HG02623 (cell line): ENCODE measurements at regions not wholly inside any gene's neighbourhood (a gene's known extent, or its start where the extent isn't known, plus 50 kb on each side); places are given as distances from the start of the nearest gene placed in this dataset.

ENCODE experiments used
- ATAC-seq: cut with Tn5 transposase; IDR thresholded peaks from one replicate; pipeline ENCODE4 v1.9.1; 2021; ENCODE audit warnings: moderate library complexity; ENCODE audit not compliant: unreplicated experiment

DNA sequence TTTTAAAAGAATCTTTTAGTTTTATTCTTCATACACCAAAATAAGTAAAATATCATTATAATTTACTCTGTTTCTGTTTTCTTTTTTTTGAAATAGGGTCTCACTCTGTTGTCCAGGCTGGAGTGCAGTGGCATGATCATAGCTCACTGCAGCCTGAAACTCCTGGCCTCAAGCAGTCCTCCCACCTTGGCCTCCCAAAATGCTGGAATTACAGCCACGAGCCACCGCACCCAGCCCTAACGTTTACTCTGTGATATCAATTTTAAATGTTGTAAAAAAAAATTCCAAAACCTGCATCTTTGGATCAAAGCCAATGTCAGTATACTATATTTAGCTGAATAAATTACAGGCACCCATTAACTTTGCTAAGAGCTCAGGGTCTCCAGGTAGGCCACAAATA is 437.1 kb upstream of the USP15 start:
- ATAC-seq: no peak

DNA sequence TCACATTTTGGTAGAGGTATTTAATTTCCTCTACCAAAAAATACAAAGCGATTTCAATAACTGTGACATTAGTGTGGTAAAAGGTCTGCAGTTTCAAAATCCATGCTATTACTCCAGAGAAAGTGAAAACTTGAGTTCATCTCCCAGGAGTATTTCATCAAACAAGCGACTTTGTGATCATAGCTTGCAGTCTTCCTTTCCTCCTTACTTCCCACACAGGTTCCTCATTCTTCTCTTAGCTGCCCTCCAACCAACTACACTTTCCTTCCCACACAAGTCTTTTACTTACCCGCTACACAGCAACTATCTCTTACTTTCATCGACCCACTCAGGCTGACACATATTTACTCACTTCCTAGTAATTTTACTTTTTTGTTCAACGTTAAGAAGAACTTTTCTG is 413.4 kb upstream of the USP15 start:
- ATAC-seq: no peak

DNA sequence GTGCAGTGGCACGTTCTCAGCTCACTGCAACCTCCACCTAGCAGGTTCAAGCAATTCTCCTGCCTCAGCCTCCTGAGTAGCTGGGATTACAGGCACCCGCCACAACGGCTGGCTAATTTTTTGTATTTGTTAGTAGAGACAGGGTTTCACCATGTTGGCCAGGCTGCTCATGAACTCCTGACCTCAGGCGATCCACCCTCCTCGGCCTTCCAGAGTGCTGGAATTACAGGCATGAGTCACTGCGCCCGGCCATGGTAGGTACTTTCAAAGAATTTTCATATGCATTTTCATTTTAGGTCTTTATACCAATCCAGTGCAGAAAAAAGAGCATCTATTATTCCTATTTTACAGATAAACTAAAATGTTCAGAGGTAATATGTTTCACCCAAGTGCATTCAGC is 411.3 kb upstream of the USP15 start:
- no peak for ATAC-seq

DNA sequence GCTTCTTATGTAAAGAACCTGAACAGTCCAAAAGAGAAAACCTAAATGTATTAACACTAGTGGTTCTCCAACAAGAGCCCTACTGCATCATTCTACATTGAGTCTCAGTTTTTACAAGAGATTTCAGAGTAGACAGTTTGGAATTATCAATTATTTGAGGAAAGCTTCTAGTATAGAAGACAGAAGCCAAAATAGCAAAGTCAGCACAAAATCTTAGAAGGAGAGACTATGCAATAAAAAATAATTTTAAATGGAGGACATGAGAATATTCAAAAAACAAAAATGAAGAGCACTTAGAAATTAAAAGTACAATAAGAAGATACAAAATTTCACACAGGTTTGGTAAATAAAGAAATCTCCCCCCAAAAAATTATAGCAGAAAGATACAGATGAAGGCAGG is 406.3 kb upstream of the USP15 start:
- ATAC-seq: no peak

DNA sequence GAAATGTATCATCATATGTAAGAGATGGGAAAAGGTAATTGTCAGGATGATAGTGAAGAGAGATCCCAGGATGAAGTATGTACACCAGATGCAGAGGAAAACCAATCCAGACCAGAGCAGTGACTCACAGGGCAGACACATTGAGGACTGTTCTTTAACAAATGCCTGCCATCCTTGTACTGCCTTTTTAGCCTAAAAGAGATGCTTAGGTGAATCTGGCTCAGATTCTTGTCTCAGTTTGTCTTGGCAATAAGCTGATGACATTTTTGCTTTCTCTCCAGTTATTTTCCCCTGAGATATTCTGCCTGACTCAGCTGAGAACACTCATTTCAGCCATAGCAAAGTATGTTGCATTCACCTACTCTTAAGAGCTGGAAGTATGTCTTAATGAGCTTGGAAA is 405.3 kb upstream of the USP15 start:
- no peak for ATAC-seq

DNA sequence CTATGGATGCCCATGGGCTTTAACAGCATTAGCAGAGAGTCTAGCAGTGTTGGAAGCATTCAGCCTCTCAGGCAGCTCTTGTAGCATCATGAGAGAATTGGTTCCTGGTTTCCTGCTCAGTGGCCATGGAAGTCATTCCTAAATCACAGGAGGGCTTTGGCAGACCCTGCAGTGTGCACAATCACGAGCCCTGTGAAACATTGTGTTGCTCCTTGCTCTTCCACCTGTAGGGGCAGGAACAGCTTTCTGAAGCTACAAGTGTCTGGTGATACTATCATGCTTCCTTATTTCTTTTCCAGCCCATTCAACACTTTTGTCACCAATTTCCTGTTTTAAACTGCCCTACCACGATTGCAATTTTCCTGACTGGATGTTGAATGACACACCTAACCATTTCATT is 402.2 kb upstream of the USP15 start:
- ATAC-seq: no peak

DNA sequence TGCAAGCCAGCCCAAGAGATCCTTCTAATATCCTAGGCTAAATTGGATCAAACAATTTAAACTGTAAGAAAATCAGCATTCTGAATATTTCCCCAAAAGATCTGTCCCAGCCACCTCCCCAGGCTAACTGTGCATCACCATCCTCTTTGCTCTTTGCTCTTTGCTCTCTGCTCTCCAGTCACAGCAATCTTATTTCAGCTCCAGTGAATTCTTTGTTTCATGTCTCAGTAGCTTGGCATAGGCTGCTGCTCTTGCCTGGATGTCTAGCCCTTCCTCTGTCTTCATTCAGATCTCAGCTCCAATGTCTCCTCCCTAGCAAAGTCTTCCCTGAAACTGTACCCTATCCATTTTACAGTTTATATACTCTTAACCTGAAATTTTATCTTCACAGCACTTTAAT is 399.8 kb upstream of the USP15 start:
- no peak for ATAC-seq

DNA sequence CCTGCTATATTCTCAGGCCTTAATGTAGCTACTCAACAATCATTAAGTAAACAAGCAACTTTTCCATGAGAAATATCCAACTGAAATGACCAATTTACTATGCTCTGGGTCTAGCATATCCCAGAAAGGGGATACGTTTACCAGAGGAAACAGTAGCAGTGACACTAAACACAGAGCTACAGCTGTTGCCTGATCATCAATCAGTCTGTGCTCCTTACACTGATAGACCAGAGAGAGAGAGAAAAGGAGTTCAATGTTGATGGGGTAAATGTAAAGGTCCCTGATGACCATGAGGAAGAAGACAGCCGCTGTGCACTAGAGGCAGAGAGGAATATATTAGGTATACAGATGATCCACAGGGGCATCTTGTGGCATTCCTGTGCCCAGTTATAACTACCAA is 397.2 kb upstream of the USP15 start:
- no peak for ATAC-seq

DNA sequence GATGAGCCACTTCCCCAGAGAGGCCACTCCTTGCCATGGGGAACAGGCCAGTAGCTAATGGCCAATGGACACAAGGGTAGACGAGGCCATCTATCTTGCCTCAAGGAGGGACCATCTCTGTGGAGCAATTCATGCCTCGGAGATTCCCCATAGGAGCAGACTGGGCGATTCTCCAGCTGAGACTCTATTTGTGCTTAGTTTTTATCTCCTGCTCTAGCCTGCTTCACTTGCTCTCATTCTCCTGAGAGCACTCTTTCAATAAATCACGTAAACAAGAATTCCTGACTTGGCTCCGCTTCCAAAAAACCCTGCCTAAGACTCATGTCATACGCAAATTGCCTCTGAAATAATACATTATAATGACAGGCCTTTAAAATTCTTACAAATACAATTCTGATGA is 396.4 kb upstream of the USP15 start:
- no peak for ATAC-seq

DNA sequence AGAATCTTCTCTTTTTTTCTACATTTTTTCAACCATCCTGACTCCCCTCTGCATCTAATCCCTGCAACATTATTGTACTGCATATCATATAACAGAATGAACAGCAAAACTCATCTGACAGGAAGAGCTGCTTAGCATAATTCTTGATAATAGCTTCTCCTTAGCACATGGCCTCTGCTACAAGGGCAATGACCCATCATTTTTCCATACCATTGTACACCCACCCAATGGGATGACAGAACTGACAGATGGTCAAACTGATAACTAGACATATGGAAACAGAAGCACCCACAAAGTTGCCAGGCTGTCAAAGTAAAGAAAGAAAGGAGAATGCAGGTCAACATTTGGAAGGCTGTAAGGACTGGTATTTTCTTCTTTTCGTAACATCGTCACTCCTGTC is 390.4 kb upstream of the USP15 start:
- ATAC-seq: no peak

DNA sequence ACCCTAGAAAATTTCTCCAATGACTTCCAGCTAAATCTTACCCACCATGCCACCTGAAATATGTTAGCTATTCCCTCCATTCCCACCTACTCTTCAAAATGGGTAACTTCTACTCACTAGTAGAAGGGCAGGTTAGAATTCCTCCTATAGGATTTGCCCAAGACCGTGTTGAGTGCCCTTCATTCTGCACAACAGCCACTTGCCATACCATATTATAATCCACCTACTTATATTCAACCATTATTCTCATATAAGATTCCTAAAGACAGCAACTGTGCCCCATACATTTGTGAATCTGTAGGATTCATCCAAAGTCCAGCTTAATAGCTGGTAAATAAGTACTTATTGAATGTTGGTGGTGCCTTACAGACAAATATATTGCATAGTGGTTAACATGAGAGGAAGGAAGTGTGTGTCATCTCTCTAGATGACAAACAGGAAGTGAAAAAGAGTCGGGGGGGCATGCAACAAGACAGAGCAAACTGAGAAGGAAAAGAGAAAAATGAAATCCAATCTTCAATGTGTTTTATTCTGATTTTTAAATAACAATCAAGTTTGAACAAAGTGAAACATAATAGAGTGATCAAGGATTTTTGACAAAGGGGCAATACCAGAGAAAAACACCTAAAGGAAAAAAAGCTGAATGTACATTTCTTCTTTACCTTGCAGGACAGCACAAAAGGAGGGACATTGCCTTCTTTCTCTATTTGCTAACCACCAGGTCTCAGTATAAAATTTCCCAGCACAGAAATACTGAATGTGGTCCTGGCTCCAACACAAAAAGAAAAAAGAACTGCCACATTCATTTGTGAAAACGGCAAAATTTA is 389.3 kb upstream of the USP15 start:
- peak; percentile 48 for ATAC-seq

DNA sequence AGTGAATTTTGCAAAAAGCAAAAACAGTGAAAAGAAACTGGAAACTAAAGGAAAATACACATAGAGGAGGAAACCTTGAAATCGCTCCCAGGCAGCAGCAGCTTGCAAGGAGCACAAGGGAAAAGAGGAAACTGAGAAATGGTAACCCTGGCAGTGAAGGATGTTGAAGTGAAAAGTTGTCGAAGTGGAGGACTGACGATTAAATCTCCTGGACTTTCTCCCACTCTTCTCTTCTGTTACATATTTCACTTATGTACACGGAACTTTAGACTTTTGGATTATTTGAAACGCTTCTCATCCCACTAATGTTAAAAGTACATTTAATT is 388.8 kb upstream of the USP15 start:
- ATAC-seq: no peak

DNA sequence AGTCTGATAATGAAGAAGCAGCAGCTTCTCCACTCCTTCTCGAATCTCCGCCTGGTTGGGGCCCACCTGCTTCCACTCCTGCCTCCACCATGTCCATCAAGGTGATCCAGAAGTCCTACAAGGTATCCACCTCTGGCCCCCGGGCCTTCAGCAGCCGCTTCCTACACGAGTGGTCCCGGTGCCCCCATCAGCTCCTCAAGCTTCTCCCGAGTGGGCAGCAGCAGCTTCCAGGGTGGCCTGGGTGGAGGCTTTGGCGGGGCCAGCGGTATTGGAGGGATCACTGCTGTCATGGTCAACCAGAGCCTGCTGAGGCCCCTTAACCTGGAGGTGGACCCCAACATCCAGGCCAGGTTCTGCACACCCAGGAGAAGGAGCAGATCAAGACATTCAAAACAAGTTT is 381.0 kb upstream of the USP15 start:
- ATAC-seq: no peak

DNA sequence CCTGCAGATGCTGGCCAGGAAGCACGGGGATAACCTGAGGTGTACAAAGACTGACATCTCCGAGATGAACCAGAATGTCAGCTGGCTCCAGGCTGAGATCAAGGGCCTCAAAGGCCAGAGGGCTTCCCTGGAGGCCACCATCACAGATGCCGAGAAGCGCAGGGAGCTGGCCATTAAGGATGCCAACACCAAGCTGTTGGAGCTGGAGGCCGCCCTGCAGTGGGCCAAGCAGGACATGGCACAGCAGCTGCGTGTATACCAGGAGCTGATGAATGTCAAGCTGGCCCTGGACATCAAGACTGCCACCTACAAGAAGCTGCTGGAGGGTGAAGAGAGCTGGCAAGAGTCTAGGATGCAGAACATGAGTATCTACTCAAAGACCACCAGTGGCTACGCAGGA is 380.0 kb upstream of the USP15 start:
- no peak for ATAC-seq

DNA sequence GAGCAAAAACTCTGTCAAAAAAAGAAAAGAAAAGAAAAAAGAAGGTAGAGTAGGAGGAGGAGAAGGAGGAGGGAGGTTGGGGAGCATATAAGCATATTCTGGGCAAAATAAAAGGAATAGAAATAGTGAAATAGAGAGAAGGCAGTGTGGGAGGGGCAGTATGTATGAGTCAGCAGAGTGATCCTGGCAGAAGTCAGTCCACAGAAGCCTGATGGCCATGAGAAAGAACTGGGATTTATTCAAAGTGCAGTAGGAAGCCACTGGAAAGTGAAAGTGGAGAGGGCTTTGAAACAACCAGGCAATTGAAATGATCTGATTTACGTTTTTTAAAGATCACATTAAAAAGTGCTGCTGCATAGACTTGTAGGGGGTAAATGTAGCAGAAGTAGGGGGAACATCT is 368.6 kb upstream of the USP15 start:
- no peak for ATAC-seq

DNA sequence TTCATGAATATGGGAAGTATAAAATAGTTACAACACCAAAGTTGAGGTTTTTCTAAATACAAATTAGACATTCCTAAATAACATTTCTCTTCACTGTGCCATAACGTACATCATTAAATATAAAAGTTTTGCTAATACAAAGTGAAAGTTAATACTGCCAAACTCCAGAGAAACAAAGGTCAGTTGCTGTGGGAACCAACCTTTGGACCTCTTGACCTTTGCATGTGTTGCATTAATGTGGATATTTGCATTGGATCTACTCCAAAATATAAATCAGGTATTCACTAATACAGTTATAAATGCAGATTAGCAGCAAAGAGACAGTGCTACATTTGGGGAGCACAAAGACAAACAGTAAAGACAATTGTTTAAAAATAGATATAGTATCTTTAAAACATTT is 366.0 kb upstream of the USP15 start:
- ATAC-seq: no peak

DNA sequence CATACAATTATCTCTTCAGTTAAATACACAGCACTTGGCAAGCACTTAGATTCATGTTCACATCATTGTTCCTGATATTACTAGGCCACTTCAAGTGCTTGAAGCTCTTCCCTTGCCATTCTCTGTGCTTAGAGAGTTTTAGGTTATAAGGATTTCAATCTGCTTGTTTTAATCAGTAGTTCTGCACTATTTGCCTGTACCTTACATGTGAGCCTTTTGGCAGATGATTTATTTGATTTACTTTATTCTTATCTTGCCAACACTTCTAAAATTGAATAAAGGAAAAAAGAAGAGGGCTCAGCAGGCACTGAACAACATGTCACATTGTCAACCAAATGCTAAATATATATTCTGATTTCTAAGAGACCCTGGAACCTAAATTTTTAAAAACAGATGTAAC is 363.8 kb upstream of the USP15 start:
- no peak for ATAC-seq

DNA sequence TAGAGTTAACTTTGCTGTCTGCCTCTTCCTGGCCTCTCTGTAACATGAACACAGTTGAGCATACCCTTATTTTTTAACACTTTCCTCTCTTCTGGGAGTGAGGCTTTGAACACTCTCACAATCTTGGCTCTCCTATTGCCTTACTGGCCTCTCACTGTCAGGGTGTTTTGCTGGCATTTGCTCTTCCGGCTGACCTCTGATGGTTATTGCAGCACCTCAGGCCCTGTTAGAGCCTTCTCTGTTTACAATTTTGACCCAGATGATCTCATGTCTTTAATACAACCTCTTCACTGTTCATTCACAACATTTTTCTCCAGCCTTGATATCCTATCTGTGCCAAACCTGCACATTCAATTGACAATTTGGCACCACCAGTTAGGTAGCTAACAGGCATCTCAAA is 357.8 kb upstream of the USP15 start:
- no peak for ATAC-seq

DNA sequence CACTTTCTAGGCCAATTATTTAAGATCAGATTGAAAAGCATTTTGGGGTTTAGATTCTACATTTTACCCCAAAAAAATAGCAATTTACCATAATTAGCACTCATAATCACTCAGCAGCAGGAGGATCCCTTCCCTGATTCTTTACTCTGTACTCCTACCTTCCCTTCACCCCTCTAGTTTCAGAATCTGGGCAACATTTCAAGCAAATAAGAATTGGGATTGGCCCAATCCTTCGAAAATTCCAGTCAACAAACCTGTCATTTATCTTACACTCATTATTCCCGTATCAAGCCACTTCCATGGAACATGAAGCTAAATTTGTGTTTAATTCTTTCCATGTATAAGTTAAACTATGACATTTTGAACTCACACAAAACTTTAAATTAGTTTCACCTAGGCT is 349.1 kb upstream of the USP15 start:
- no peak for ATAC-seq

DNA sequence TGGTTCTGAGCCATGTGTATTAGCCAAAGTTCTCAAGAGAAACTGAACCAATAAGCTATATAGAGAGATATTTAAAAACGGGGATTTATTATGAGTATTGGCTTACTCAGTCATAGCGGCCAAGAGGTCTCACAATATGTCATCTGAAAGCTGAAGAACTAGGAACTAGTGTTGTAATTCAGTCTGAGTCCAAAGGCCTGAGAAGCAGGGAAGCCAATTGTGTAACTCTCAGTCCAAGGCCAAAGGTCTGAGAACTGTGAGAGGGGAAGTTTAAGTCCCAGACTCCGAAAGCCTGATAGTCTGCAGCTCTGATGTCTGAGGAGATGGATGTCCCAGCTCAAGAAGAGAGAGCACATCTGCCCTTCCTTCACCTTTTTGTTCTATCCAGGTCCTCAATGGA is 344.8 kb upstream of the USP15 start:
- ATAC-seq: no peak

DNA sequence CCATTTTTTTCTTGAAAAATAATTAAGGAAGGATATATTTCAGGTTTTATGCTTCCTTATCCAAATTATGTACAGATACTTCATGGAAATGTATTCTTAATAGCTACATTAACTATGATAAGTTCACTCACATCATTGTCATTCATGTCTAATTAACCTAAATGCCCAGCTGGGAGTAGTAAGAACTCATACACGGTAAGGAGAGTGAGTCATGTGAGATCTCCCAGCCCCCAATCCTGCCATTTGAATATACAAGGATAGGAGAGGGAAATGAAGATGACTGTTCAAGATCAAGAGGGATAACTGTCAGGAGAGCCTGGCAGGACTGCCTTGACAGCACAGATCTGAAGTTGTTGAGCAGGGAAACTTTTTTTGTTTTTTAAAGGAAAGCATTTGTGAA is 343.4 kb upstream of the USP15 start:
- no peak for ATAC-seq

DNA sequence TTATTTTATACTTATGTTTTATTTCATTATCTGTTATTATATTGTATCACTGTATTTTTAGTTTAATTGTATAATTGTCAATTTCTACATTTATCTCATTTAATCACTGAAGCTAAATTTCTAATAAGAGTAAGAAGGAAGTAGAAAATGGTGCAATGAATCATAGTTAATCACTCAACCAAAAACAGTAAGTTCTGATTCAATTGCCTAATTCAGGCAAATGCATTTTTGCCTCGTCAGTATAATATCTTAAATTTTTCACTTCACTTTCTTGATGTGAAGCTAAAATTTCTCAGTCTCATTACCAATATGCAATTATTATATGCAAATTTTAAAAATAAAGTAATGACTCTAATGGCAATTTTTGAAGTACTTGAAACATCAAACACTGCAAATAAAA is 340.5 kb upstream of the USP15 start:
- no peak for ATAC-seq

DNA sequence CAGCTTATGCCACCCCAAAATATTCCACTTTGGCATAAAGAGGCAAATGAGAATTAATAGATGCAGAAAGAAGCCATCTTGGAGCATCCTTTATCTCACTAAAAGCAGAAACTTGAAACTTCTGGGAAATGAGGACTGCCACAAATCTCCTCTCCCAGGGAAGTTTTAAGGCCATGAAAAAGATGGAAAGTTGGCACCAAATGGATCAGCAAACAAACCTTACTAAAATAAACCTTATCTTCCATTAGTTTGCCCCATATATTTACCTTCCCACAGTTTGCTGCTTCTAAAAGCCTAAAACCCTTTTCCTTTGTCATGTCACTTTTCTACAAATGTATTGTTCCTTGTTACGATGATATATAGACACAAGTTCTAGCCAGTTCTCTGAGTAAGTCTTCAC is 340.0 kb upstream of the USP15 start:
- ATAC-seq: no peak

DNA sequence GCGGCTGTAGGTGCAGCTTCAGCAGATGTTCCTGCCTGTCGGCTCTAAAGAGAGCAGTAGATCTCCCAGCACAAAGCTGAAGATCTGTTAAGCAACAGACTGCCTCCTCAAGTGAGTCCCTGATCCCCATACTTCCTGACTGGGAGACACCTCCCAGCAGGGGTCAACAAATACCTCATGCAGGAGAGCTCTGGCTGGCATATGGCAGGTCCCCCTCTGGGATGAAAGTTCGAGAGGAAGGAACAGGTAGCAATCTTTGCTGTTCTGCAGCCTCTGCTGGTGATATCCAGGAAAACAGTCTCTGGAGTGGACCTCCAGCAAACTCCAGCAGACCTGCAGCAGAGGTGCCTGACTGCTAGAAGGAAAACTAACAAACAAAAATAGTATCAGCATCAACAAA is 337.1 kb upstream of the USP15 start:
- no peak for ATAC-seq
